Right ventricle myocardium superior (tissue), 1 donor: ENCODE measurements at regions not wholly inside any gene's neighbourhood (a gene's known extent, or its start where the extent isn't known, plus 50 kb on each side); places are given as distances from the start of the nearest gene placed in this dataset.

Experiments
- ATAC-seq: fragments of 200-7000 bp; cut with Tn5 transposase; one replicate; pipeline ENCODE4 v1.9.1; 2020; ENCODE audit warnings: mild to moderate bottlenecking; ENCODE audit not compliant: poor library complexity
- DNase-seq: peaks from one replicate; pipeline ENCODE4 v3.0.0-alpha.2; 2020
- intact Hi-C: fragments of 100-400 bp; cut with DNase I; formaldehyde crosslinking; loops from one replicate; pipeline ENCODE4 v1.11.2; 2022
- donor health status: DM: no; HTN: yes; CAD: no; lungs with severe emphysema.

DNA sequence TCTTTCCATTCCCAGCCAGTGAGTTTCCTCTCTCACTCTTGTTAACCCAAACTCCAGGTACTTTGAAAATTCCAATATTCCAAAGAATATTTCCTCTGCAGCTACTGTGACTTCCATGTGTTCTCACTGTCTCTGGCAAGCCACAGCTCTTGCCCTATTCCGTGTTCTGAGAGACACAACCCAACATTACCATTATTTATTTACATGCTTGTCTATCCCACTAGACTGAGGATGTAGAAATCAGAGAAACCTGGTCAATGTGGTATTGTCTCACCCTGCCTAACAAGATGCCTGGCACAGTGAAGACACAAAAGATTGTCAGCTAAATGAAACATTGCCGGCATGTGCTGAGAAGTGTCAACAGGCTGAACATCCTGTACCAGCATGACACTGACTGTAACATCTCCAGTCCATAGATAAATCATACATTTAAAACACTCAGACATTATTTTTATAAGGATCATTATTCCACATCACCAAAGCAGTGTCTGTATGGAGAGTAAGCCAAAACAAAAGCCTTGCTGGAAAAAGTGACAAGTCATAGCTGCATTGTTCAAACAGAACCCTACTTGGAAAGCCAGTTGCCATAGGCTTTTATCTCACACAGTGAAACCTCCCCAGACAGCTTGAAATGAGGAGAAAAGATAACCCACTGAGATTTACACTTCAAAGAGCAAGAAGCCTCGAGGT is 72.3 kb downstream of the SIPA1L2 start:
- no peak for DNase-seq
- no peak for ATAC-seq
- intact Hi-C loops, result loop anchor here (10.0 kb wide), 1 partner anchor 67 kb away; no protein-coding TSS in a partner anchor

DNA sequence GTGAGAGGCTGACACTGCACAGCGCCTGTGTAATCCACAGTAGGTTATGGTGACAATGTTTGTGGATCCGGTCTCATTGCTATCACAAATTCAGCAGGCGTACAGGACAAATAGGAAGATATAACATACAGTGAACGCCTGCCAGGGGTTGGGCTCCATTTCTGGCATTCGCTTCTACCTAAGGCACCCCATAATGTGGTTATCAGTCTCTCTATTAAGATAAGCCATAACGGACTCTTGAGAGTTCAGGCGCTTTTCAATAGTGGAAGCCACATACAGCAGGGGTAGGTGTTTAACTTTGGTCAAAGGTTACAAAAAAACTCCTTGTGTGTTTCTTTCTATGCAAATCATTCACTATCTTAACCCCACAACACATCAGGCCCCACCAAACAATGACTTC is 72.8 kb downstream of the SIPA1L2 start:
- DNase-seq (no peak), ATAC-seq (peak; percentile 8)
- intact Hi-C loops, result loop anchor here (10.0 kb wide), 1 partner anchor 68 kb away; no protein-coding TSS in a partner anchor

DNA sequence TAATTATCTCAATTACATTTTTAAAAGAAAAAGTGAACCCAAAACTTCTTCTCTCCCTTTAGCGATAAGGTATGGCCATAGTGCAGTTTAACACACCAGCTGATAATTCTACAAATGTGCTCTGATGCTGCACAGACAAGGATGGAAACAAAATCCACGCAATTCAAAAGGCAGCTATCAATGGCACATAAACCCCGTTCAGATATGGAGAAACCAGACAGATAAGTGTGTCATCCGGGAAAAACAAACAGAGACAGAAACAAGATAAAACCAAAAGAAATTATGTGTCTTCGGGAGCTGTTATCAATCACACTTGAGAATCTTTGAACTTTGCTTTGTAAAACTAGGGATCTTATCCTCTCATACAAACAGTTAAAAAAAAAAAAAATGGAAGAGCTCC is 73.6 kb downstream of the SIPA1L2 start:
- intact Hi-C loops, result loop anchor here (10.0 kb wide), 1 partner anchor 68 kb away; no protein-coding TSS in a partner anchor
- ATAC-seq (no peak), DNase-seq (no peak)

DNA sequence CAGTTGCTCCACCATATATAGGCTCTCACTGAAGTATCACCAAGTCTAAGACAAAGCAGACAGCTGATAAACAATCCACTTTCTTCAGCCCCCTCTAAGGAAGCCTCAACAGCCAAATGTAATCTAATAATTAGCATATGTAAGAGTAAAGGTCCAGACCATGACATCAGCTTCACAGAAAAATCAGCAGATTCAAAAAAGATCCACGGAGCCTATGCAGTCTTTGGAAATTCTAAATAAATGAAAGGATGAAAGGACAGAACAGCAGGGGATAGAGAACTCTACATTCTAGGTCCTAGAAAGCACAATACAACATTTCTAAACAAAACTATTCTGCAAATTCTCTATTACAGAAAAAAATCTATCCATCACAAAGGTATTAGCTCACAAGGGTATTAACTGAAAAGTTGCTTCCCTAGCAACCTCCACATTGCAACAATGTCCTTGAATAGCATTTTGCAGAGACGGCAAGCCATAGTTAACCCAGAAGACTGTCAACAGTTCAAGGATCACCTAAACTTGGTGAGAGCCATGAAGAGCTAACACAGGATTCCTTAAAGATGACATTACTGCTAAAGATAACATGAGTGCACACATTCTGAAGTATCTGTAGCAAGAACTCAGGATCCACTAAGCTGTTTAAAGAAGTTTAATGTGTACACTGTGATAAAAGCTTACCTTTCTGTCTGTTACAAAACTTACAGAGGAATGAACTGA is 74.3 kb downstream of the SIPA1L2 start:
- intact Hi-C loops, result loop anchor here (10.0 kb wide), 1 partner anchor 69 kb away; no protein-coding TSS in a partner anchor
- DNase-seq (no peak), ATAC-seq (peak; percentile 75)

DNA sequence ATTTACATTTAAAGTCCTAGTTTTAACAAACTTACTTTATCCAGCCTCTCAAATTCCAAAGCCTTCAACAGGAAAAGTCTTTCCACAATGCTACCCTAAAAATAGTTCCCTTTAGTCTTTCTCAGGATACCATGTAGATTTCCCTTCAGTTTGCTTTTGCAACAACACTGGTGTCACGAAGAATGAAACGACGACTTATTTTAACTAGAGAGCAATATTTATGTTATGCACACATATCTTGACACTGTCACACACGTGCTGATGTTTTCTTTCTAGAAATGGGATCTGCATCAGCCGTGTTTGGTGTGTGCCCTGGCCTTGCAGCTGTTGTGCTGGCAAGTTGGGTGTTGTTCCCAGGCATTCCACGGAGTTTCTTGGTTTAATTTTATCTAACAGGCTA is 75.5 kb downstream of the SIPA1L2 start:
- intact Hi-C loops, result loop anchor here (10.0 kb wide), 1 partner anchor 70 kb away; no protein-coding TSS in a partner anchor
- ATAC-seq (no peak), DNase-seq (no peak)

DNA sequence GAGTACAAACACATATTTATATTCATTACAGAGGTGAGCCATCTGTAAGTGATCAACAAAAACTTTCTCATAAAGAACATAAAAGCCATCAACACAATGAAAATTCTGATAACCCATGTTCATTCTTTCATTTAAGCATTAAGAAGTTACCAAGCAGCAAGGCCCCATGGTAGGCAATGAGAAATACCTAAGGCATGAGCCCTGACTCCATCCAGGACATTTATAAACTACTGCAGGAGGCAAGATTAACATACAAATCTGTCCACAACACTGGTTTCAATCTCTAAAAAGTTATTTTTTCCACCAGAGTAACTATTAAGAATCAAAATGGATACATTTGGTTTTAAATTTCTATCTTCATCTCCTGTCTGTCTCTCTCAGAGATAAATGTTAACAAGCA is 76.1 kb downstream of the SIPA1L2 start:
- intact Hi-C loops, result loop anchor here (10.0 kb wide), 1 partner anchor 71 kb away; no protein-coding TSS in a partner anchor
- no peak for DNase-seq
- no peak for ATAC-seq

DNA sequence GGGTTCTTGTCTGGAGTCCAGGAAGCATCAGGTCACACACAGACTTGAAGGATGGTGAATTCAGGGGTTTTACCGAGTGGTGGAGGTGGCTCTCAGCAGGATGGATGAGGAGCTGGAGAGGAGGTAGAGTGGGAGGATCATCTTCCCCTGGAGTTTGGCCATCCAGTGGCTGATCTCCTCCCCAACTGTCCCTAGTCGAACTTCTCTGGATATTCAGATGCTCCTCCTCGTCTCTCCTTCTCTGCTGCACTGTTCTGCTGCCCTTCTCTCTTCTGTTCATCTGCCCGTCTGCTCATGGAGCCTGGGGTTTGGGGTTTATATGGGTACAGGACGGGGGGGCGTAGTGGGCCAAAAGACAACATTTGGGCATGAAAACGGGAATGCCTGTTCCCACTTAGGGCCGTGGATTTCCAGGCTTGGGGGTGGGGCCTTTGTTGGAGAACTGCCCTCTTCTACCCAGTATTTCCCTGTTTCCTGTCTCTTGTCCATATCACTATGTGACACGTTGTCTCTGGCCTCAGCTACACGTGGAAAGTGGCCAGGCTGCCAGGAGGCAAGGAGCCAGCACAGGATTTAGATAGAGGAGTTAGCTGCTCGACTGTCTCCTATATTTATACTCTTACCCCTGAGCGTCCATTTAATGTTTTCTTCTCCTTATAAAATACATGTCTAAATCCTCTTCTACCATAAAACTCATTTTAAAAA is 76.7 kb downstream of the SIPA1L2 start:
- intact Hi-C loops, result loop anchor here (10.0 kb wide), 1 partner anchor 72 kb away; no protein-coding TSS in a partner anchor
- DNase-seq (peak; percentile 90), ATAC-seq (peak; percentile 88)

DNA sequence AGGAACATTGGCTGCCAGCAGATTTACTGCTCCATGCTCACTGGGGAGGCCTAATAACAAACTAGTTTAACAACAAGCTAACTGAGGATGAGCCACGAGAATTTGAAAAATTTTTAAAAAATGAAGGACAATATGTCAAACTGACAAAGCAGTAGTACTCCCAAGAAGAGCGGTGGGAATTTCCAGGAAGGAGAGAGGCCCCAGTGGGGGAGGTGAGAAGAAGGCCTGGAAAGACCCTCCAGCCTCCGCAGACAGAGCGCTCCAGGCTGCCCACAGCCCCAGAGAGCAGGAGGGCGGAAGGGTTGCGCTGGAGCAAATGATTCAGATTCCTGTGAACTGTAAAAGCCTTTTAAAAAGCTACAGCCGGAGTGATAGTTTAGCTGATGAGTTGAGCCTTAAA is 78.5 kb downstream of the SIPA1L2 start:
- ATAC-seq (no peak), DNase-seq (no peak)
- intact Hi-C loops, result loop anchor here (10.0 kb wide), 1 partner anchor 73 kb away; no protein-coding TSS in a partner anchor

DNA sequence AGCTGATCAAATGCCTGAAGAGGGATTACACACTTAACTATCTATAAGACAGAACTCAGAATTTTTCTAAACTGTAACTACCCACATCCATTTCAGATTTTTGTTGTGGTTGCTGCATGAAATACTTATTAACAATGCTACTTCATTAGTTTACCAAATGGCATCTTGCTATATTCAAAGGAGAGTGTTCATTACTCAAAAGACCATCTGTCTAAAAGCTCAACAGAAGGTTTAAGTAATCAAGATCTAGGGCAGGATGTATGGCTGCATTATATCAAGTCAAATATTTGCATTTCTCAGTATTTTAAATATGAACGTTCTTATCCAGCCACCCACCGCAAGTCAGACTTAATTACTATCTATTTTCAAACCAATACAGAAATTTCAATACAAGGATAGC is 79.9 kb downstream of the SIPA1L2 start:
- ATAC-seq (no peak), DNase-seq (no peak)
- intact Hi-C loops, result loop anchor here (10.0 kb wide), 1 partner anchor 75 kb away; no protein-coding TSS in a partner anchor

DNA sequence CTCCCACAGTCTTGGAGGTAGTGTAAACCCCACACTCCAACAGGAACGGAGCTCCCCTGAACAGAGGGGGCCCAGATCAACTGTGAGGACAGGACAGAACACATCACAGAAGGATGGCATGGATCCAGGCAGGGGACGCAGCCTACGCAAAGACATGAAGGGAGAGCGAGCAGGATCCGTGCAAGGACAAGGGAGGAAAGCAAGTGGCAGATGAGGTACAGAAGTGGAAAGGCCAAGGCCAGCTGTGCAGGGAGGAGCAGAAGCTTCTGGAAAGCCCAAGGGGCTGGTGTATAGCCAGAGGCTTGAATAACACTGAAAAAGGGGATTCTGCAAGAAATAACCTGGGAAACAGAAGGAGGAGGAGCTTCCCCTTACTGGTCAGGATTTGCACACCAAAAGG is 81.2 kb downstream of the SIPA1L2 start:
- no peak for DNase-seq
- intact Hi-C loops, result no loop called here
- ATAC-seq, result no peak

DNA sequence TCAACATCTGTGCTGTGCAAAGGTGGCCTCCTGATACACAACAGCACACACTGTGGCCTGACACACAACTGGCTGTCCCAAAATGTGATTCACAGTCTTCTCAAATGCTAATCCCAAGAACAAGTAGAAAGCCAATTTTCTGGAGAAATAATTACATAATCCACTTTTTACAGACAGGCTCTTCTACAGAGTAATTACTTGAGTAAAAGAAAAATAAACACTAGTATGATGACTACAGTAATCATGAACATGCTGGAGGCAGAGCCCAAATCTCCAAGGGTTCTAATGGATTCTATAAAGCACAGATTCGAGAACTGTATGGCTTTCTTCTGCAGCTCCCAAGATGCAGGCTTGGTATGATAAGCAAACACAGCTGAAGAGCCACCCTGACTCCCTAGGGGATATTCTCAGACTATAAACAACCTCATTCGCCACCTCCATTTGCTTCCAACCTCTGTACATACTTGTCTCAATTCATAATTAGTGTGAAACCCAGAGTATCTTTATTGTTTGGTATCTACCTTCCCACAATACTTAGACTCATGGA is 81.9 kb downstream of the SIPA1L2 start:
- DNase-seq, result no peak
- intact Hi-C loops, result no loop called here
- peak; percentile 7 for ATAC-seq

DNA sequence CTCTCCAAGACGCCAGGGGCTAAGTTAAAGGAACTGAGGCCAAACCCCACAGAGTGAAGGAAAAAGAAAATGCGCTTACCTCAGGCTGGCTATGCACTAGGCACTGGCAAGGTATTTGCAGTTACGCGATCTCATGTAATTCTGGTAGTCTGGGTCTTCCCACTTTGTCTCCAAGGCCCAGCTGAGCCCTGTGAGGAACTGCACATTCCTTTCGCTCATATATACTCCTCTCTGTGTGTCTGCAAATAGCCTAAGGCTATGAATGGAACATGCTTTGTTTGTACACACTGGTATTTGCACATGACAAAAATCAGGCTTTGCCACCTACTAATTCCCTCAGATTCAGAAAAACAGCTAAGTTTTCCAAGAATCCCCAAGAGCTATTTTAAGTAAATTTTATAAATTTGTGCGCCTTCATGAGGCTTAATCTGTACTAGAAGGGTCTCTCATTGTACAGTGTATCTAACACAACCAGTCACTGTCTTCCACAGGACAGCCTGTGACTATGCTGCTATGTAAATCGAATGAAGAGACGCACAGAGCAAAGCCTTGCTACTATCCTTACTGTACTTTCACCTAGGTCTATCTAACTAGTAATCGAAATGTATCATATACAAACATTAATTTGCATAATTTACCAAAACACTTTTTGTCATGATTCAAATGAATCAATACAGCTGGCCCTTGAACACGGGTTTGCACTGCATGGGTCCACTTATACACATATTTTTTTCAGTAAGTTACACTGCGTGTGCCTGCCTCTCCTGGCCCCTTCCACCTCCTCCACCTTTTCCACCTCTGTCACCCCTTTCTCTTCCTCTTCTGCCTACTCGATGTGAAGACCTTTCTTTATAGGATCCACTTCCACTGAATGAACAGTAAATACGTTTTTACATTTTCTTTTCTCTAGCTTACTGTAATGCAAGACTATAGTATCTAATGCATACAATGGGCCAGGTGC is 87.0 kb downstream of the SIPA1L2 start:
- intact Hi-C loops, result no loop called here
- DNase-seq (no peak), ATAC-seq (peak; percentile 34)

DNA sequence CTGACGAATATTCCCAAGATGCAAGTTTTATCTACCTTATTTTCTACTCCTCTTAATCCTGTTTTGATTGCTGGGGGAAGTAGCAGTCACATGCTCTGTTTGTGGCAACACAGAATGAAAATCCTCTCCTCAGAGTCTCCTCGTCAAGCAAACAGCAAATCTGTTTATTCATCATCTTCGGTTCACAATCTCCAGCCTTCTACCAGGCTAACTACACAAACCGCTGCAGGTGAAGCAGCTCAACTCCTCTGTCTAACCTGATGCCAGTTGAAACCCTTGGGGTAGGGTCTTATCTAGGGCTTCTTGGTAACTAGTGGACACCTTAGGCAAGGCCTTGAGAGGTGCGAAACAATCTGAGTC is 91.0 kb downstream of the SIPA1L2 start:
- no peak for ATAC-seq
- intact Hi-C loops, result no loop called here
- no peak for DNase-seq

DNA sequence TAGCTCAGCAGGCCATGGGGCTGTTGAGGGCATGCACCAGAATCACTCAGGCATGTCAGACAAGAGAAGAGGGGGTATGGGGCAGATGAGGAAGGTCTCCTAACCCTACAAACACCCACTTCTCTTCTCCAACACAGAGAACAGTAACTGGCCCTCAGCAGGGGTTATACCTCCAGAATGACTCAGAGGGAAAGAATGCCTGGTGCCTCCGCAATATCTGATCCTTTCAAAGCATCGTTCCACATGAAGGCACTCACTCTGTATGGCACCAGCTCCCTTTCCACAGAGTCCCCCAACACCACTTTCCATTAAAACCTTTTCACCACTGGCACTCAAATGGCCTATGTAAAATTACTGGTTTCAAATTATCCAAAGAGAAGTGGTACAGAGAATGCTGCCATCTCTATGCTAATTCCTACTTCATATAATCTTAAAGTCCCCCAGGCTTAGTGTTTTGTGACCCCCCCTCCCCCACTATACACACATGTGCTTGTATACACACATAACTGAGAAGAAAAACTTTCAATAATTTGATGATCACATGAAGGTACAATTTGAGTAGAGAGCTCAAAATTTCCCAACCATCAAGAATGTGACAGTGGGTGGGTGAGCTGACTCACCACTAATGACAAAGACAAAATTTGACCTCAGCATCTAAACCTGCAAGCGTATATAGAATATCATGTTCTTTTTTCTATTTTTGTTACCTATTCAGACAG is 91.5 kb downstream of the SIPA1L2 start:
- ATAC-seq (no peak), DNase-seq (no peak)
- intact Hi-C loops, result no loop called here

DNA sequence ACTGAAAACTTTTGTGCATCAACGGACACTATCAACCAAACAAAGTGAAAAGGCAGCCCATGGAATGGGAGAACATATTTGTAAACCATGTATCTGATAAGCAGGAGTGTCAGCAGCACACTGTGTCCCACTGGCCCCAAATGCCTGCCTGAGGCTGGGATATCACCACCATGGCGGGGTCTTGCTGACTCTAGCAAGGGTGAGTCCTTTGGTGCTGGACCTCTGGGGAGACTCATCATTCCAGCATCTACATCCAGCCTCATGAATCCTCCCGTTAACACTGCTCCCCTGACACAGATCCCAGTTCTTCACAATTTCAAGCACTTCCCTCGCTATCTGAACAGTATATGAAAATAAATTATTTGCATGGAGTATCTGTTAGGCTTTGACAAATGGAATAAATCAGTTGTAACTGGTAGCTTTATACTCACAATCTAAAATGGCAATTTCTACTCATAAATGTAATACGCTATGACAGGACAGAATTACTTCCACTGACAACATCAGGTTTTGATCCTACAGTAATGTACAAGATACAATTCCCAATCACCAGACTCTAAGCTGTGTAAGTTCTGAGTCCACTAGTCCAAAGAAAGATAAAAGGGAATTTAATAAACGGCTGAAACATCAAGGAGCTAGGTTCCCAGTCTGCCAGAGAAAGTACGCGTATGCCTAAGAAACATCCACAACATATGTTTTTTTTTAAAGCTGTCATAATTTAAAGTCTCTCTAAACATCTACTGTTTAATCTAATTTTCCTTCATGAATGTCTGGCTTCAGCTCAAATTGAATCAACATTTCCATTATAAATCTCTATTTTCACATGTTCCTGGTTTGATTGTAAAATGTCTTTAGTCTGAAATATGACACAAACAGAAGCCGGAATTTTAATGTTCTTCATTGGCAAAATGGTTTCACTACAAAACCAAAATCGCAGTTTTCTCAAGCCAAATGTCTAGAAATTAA is 95.1 kb downstream of the SIPA1L2 start:
- intact Hi-C loops, result no loop called here
- peak; percentile 40 for ATAC-seq
- no peak for DNase-seq

DNA sequence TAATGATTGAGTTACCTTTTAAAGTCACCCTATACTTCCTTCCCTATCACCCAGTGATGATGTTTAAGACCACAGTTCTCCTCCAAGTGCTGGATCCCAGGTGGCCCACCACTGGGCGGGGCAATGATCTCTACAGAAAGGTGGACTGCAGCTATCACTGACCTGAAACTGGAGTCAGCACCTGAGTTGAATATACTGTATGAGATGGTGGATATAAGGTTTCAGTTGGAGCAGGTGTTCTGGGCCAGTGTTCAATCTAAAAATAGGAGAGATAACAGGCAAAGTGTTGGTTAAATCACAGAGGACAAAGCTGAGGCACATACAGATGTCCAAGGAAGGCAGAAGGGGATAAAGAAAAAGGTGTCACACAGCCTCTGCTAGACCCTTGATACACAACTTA is 96.6 kb downstream of the SIPA1L2 start:
- intact Hi-C loops, result no loop called here
- peak; percentile 65 for ATAC-seq
- DNase-seq, result no peak
